SK-N-SH treated with all-trans-retinoic acid at 6 μM for 48 hours (cell line): ENCODE measurements at regions not wholly inside any gene's neighbourhood (a gene's known extent, or its start where the extent isn't known, plus 50 kb on each side); places are given as distances from the start of the nearest gene placed in this dataset.

Experiments
- ATAC-seq: fragments of 200-7000 bp; cut with Tn5 transposase; 3 replicates; pipeline ENCODE4 v1.9.1; 2020; ENCODE audit warnings: mild to moderate bottlenecking, moderate library complexity
- ARNTL ChIP-seq: fragments of 450-650 bp; formaldehyde crosslinking; IDR thresholded peaks from 2 replicates; pipeline ENCODE4 v1.5.0; 2020; ENCODE audit warnings: low read depth, mild to moderate bottlenecking, moderate library complexity, borderline replicate concordance
- BACH2 ChIP-seq: fragments of 250-450 bp; sonication (Bioruptor Pico); IDR thresholded peaks from 2 replicates; pipeline ENCODE4 v1.9.0; 2021; ENCODE audit warnings: mild to moderate bottlenecking, borderline replicate concordance
- CSDC2 ChIP-seq: fragments of 250-450 bp; sonication (Bioruptor Pico); IDR thresholded peaks from 2 replicates; pipeline ENCODE4 v1.5.0; 2020; ENCODE audit warnings: mild to moderate bottlenecking, moderate library complexity
- GLIS3 ChIP-seq: fragments of 250-450 bp; sonication (Bioruptor Pico); IDR thresholded peaks from 2 replicates; pipeline ENCODE4 v1.5.0; 2020; ENCODE audit warnings: mild to moderate bottlenecking, moderate library complexity
- ISL1 ChIP-seq: fragments of 250-450 bp; sonication (Bioruptor Pico); IDR thresholded peaks from 2 replicates; pipeline ENCODE4 v2.1.2; 2022; ENCODE audit warnings: mild to moderate bottlenecking, moderate library complexity
- OSR1 ChIP-seq: fragments of 250-450 bp; sonication (Bioruptor Pico); IDR thresholded peaks from 2 replicates; pipeline ENCODE4 v1.8.0; 2022; ENCODE audit warnings: moderate library complexity, mild to moderate bottlenecking, inconsistent platforms
- PPARA ChIP-seq: fragments of 250-450 bp; sonication (Bioruptor Pico); IDR thresholded peaks from 2 replicates; pipeline ENCODE4 v1.5.0; 2020; ENCODE audit warnings: mild to moderate bottlenecking, borderline replicate concordance
- RARB ChIP-seq: fragments of 250-450 bp; sonication (Bioruptor Pico); IDR thresholded peaks from 2 replicates; pipeline ENCODE4 v1.8.0; 2021; ENCODE audit warnings: mild to moderate bottlenecking, moderate library complexity
- SNAI2 ChIP-seq: fragments of 250-450 bp; sonication (Bioruptor Pico); IDR thresholded peaks from 2 replicates; pipeline ENCODE4 v1.5.0; 2020; ENCODE audit warnings: mild to moderate bottlenecking, moderate library complexity
- TCF4 ChIP-seq: fragments of 250-450 bp; sonication (Bioruptor Pico); IDR thresholded peaks from 2 replicates; pipeline ENCODE4 v1.8.0; 2021; ENCODE audit warnings: mild to moderate bottlenecking, moderate library complexity, borderline replicate concordance
- ZC3H10 ChIP-seq: fragments of 250-450 bp; sonication (Bioruptor Pico); IDR thresholded peaks from 2 replicates; pipeline ENCODE4 v1.5.1; 2021; ENCODE audit warnings: mild to moderate bottlenecking, moderate library complexity
- ZFP3 ChIP-seq: fragments of 250-450 bp; sonication (Bioruptor Pico); IDR thresholded peaks from 2 replicates; pipeline ENCODE4 v1.5.0; 2020; ENCODE audit warnings: mild to moderate bottlenecking, moderate library complexity
- ZFP30 ChIP-seq: fragments of 450-650 bp; formaldehyde crosslinking; IDR thresholded peaks from 2 replicates; pipeline ENCODE4 v1.5.0; 2022; ENCODE audit warnings: mild to moderate bottlenecking, moderate library complexity
- ZNF565 ChIP-seq: fragments of 450-650 bp; formaldehyde crosslinking; conservative IDR thresholded peaks from 2 replicates; pipeline ENCODE4 v1.5.0; 2020; ENCODE audit warnings: low read depth, mild to moderate bottlenecking, moderate library complexity
- ZNF70 ChIP-seq: fragments of 450-650 bp; formaldehyde crosslinking; IDR thresholded peaks from 2 replicates; pipeline ENCODE4 v1.5.0; 2020; ENCODE audit warnings: mild to moderate bottlenecking, moderate library complexity
- ZNF8 ChIP-seq: fragments of 450-650 bp; formaldehyde crosslinking; IDR thresholded peaks from 2 replicates; pipeline ENCODE4 v1.5.0; 2020; ENCODE audit warnings: mild to moderate bottlenecking, moderate library complexity
- TF ChIP-seq, protein P1 (sequence below): fragments of 250-450 bp; sonication (Bioruptor Pico); IDR thresholded peaks from 2 replicates; pipeline ENCODE4 v1.5.1; 2020; ENCODE audit warnings: low read depth, mild to moderate bottlenecking, moderate library complexity
- TF ChIP-seq, protein P2 (sequence below): fragments of 250-450 bp; sonication (Bioruptor Pico); IDR thresholded peaks from 2 replicates; pipeline ENCODE4 v1.8.0; 2020; ENCODE audit warnings: mild to moderate bottlenecking, moderate library complexity, borderline replicate concordance
- TF ChIP-seq, protein P3 (sequence below): fragments of 250-450 bp; sonication (Bioruptor Pico); IDR thresholded peaks from 2 replicates; pipeline ENCODE4 v1.5.0; 2020; ENCODE audit warnings: mild to moderate bottlenecking, moderate library complexity
- TF ChIP-seq, protein P4 (sequence below): fragments of 250-450 bp; sonication (Bioruptor Pico); IDR thresholded peaks from 2 replicates; pipeline ENCODE4 v1.8.0; 2021; ENCODE audit warnings: low read depth, mild to moderate bottlenecking, moderate library complexity, borderline replicate concordance

DNA sequence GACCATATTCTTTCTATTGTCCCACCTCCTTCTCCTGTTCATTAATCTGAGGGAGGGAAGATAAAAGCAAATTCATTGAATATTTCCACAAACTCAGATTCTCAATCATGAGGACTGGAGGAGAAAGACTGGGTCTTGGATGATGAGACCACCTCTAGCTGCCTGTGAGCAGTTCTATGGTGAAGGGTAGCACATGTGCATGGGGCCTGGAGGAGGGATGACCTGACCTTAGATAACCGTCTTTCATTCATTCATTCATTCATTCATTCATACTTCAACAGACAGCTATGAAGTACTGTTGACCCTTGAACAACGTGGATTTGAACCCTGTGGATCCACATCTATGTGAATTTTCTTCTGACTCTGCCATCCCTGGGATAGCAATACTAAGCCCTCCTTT lies 68.4 kb downstream of the MED10 start:
- TF ChIP-seq ZNF8 (no peak), TCF4 (CRISPR knock-in tag) (no peak), SNAI2 (CRISPR knock-in tag) (no peak), GLIS3 (CRISPR knock-in tag) (no peak), BACH2 (CRISPR knock-in tag) (no peak), ZNF565 (no peak), PPARA (no peak)
- TF ChIP-seq, protein P1, sequence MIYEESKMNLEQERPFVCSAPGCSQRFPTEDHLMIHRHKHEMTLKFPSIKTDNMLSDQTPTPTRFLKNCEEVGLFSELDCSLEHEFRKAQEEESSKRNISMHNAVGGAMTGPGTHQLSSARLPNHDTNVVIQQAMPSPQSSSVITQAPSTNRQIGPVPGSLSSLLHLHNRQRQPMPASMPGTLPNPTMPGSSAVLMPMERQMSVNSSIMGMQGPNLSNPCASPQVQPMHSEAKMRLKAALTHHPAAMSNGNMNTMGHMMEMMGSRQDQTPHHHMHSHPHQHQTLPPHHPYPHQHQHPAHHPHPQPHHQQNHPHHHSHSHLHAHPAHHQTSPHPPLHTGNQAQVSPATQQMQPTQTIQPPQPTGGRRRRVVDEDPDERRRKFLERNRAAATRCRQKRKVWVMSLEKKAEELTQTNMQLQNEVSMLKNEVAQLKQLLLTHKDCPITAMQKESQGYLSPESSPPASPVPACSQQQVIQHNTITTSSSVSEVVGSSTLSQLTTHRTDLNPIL (CRISPR knock-in tag), result no peak
- TF ChIP-seq, protein P2, sequence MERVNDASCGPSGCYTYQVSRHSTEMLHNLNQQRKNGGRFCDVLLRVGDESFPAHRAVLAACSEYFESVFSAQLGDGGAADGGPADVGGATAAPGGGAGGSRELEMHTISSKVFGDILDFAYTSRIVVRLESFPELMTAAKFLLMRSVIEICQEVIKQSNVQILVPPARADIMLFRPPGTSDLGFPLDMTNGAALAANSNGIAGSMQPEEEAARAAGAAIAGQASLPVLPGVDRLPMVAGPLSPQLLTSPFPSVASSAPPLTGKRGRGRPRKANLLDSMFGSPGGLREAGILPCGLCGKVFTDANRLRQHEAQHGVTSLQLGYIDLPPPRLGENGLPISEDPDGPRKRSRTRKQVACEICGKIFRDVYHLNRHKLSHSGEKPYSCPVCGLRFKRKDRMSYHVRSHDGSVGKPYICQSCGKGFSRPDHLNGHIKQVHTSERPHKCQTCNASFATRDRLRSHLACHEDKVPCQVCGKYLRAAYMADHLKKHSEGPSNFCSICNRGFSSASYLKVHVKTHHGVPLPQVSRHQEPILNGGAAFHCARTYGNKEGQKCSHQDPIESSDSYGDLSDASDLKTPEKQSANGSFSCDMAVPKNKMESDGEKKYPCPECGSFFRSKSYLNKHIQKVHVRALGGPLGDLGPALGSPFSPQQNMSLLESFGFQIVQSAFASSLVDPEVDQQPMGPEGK (CRISPR knock-in tag), result no peak
- ATAC-seq, result no peak

DNA sequence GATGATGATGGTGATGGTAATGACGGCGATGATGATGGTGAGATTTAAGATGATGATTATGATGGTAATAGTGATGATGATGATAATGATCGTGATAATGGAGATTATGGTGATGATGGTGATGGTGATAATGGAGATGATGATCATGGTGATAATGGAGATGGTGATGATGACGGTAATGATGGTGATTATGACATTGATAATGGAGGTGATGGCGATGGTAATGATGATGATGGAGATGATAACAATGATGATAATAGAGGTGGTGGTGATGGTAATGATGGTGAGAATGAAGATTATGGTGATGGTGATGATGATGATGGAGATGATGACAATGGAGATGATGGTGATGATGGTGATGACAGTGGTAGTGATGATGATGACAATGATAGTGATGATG lies 69.7 kb downstream of the MED10 start:
- TF ChIP-seq GLIS3 (CRISPR knock-in tag), result no peak
- no peak for TF ChIP-seq ZFP30 (CRISPR knock-in tag)
- TF ChIP-seq ZNF565, result no peak
- TF ChIP-seq, protein P2 (CRISPR knock-in tag), result no peak
- TF ChIP-seq CSDC2, result no peak
- TF ChIP-seq ZC3H10 (CRISPR knock-in tag), result no peak
- no peak for TF ChIP-seq TCF4 (CRISPR knock-in tag)
- no peak for TF ChIP-seq RARB (CRISPR knock-in tag)
- no peak for TF ChIP-seq ZFP3 (CRISPR knock-in tag)
- no peak for TF ChIP-seq ISL1 (CRISPR knock-in tag)
- TF ChIP-seq, protein P3, sequence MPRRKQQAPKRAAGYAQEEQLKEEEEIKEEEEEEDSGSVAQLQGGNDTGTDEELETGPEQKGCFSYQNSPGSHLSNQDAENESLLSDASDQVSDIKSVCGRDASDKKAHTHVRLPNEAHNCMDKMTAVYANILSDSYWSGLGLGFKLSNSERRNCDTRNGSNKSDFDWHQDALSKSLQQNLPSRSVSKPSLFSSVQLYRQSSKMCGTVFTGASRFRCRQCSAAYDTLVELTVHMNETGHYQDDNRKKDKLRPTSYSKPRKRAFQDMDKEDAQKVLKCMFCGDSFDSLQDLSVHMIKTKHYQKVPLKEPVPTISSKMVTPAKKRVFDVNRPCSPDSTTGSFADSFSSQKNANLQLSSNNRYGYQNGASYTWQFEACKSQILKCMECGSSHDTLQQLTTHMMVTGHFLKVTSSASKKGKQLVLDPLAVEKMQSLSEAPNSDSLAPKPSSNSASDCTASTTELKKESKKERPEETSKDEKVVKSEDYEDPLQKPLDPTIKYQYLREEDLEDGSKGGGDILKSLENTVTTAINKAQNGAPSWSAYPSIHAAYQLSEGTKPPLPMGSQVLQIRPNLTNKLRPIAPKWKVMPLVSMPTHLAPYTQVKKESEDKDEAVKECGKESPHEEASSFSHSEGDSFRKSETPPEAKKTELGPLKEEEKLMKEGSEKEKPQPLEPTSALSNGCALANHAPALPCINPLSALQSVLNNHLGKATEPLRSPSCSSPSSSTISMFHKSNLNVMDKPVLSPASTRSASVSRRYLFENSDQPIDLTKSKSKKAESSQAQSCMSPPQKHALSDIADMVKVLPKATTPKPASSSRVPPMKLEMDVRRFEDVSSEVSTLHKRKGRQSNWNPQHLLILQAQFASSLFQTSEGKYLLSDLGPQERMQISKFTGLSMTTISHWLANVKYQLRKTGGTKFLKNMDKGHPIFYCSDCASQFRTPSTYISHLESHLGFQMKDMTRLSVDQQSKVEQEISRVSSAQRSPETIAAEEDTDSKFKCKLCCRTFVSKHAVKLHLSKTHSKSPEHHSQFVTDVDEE, result no peak
- no peak for TF ChIP-seq BACH2 (CRISPR knock-in tag)
- no peak for ATAC-seq

DNA sequence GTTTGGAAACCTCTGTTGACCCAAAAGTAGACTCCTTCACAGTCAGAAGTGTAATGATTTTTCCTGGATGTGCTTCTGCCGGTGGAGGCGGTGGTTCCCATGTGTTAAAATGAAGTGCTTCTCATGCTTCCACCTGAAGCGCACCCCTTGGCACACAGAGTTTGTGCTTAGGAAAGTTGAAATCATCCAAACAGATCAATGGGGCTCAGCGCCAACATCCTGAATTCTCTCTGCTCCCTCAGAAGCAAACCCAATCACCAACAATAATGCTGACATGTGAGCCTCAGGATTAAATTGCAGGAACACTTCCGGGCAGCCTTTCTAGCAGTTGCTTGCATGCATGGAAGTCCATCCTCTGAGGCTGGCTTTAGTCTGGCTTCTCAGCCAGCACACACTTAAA lies 71.0 kb downstream of the MED10 start:
- no peak for ATAC-seq
- TF ChIP-seq, protein P3, result no peak
- no peak for TF ChIP-seq OSR1
- no peak for TF ChIP-seq ZNF565
- no peak for TF ChIP-seq ZFP3 (CRISPR knock-in tag)
- TF ChIP-seq TCF4 (CRISPR knock-in tag), result no peak
- no peak for TF ChIP-seq GLIS3 (CRISPR knock-in tag)
- TF ChIP-seq PPARA, result no peak
- no peak for TF ChIP-seq ISL1 (CRISPR knock-in tag)
- no peak for TF ChIP-seq ZNF70 (CRISPR knock-in tag)
- TF ChIP-seq RARB (CRISPR knock-in tag), result no peak
- TF ChIP-seq, protein P4, sequence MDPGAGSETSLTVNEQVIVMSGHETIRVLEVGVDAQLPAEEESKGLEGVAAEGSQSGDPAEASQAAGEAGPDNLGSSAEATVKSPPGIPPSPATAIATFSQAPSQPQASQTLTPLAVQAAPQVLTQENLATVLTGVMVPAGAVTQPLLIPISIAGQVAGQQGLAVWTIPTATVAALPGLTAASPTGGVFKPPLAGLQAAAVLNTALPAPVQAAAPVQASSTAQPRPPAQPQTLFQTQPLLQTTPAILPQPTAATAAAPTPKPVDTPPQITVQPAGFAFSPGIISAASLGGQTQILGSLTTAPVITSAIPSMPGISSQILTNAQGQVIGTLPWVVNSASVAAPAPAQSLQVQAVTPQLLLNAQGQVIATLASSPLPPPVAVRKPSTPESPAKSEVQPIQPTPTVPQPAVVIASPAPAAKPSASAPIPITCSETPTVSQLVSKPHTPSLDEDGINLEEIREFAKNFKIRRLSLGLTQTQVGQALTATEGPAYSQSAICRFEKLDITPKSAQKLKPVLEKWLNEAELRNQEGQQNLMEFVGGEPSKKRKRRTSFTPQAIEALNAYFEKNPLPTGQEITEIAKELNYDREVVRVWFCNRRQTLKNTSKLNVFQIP (CRISPR knock-in tag), result no peak
- TF ChIP-seq SNAI2 (CRISPR knock-in tag), result no peak
- TF ChIP-seq BACH2 (CRISPR knock-in tag), result no peak
- TF ChIP-seq ZNF8, result no peak
- TF ChIP-seq, protein P2 (CRISPR knock-in tag), result no peak
- TF ChIP-seq ARNTL (CRISPR knock-in tag), result no peak
- TF ChIP-seq ZC3H10 (CRISPR knock-in tag), result no peak
